ENCODE measurements at regions not wholly inside any gene's neighbourhood (a gene's known extent, or its start where the extent isn't known, plus 50 kb on each side); places are given as distances from the start of the nearest gene placed in this dataset.
A peak's percentile ranks its signal among the peaks of the same experiment; 100 is the strongest.

GRCh38 chr13:58051807-58052375, 420.3 kb downstream of the PCDH17 start:
- DNase-seq: no peak

- no peak for DNase-seq
These were observed 424.9 kb downstream of the PCDH17 start for GRCh38 chr13:58056426-58056825.

GRCh38 chr13:58059624-58060023, 428.1 kb downstream of the PCDH17 start:
- DNase-seq: no peak

GRCh38 chr13:58080806-58081205, 449.3 kb downstream of the PCDH17 start:
- DNase-seq: no peak

- no peak for DNase-seq
These were observed 449.8 kb downstream of the PCDH17 start for GRCh38 chr13:58081301-58081820.

GRCh38 chr13:58083064-58083463, 451.5 kb downstream of the PCDH17 start:
- no peak for DNase-seq

- DNase-seq: no peak
These were observed 453.7 kb downstream of the PCDH17 start for GRCh38 chr13:58085274-58085673.

- DNase-seq: peak; percentile 6 to 12
These were observed 454.3 kb downstream of the PCDH17 start for GRCh38 chr13:58085819-58086218.

GRCh38 chr13:58087566-58087965, 456.0 kb downstream of the PCDH17 start:
- no peak for DNase-seq

- no peak for DNase-seq
These were observed 461.9 kb downstream of the PCDH17 start for GRCh38 chr13:58093394-58093793.

GRCh38 chr13:58097831-58098230, 466.3 kb downstream of the PCDH17 start:
- DNase-seq: no peak

GRCh38 chr13:58119351-58119750, 487.8 kb downstream of the PCDH17 start:
- no peak for DNase-seq

- no peak for DNase-seq
These were observed 488.3 kb downstream of the PCDH17 start for GRCh38 chr13:58119804-58120203.

GRCh38 chr13:58126496-58126895, 495.0 kb downstream of the PCDH17 start:
- DNase-seq: no peak

GRCh38 chr13:58134012-58134411, 502.5 kb downstream of the PCDH17 start:
- DNase-seq: no peak

- no peak for DNase-seq
These were observed 503.0 kb downstream of the PCDH17 start for GRCh38 chr13:58134525-58134924.

GRCh38 chr13:58142952-58143351, 511.4 kb downstream of the PCDH17 start:
- no peak for DNase-seq

GRCh38 chr13:58144616-58145015, 513.1 kb downstream of the PCDH17 start:
- no peak for DNase-seq

GRCh38 chr13:58151452-58151851, 519.9 kb downstream of the PCDH17 start:
- DNase-seq: no peak

- no peak for DNase-seq
These were observed 529.4 kb downstream of the PCDH17 start for GRCh38 chr13:58160980-58161379.

GRCh38 chr13:58165617-58166016, 534.1 kb downstream of the PCDH17 start:
- DNase-seq: no peak

- DNase-seq: no peak
These were observed 549.6 kb downstream of the PCDH17 start for GRCh38 chr13:58181111-58181510.

GRCh38 chr13:58187881-58188280, 556.3 kb downstream of the PCDH17 start:
- DNase-seq: no peak

- DNase-seq: no peak
These were observed 559.0 kb downstream of the PCDH17 start for GRCh38 chr13:58190577-58190976.

- no peak for DNase-seq
These were observed 560.2 kb downstream of the PCDH17 start for GRCh38 chr13:58191754-58192153.
